ENCODE measurements at regions not wholly inside any gene's neighbourhood (a gene's known extent, or its start where the extent isn't known, plus 50 kb on each side); places are given as distances from the start of the nearest gene placed in this dataset.

DNA sequence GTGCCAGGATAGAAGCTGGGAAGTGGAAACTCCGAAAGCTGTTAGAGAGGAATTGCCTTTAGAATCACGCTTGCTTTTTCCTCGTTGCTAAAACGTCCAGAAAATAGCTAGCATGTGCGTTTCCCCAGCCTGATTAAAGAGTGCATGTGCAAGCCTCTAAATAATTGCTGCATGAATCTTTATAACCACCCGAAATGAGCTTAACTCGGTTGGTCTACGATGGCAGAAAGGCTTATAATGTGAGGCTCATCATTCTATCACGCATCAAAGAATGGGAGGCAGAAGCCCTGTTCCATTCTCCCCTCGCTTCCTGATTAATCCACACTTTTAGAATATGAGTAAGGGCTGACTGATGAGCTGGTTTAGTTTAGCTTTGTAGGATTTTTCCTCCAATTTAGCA is 394.6 kb upstream of the WWC1 start:
- TF ChIP-seq CTCF (conservative IDR thresholded peaks at IDR 0.05): no peak
- H3K27ac ChIP-seq: no peak overlapping the region

- TF ChIP-seq CTCF (conservative IDR thresholded peaks at IDR 0.05): no peak
- no peak overlapping the region for H3K27ac ChIP-seq
These were observed 394.1 kb upstream of the WWC1 start for GRCh38 chr5:167897371-167897770.

DNA sequence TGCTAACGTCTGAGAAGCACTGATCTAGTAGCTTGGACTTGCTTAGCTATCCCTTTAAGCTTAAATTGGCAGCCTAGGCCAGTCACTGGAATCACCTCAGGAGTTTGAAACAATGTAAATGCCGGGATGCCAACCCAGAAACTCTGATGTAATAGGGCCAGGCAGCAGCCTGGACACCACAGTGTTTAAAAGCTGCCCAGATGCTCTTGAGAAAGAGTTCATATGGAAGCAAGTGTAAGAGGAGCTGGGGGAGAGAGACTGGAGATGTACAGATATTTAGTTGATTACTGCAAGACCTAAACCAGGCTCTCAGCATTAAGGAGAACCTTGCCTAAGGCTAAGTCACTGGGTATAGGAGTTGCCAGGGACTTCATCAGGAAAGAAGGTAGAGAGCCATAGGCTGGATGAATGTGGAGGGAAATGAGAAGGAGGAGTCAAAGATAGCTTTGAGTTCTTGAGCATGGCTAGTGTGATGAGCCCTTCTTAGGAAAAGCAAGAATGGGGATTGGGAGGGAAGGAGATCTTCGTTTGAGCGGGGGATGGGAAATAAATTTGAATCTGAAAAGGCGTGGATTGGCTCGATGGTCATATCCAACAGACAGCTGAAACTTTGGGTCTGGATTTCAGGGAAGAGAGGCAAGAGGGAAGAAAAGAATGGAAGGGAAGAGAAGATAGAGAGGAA is 392.9 kb upstream of the WWC1 start:
- no peak for TF ChIP-seq CTCF (conservative IDR thresholded peaks at IDR 0.05)
- H3K27ac ChIP-seq: no peak overlapping the region

DNA sequence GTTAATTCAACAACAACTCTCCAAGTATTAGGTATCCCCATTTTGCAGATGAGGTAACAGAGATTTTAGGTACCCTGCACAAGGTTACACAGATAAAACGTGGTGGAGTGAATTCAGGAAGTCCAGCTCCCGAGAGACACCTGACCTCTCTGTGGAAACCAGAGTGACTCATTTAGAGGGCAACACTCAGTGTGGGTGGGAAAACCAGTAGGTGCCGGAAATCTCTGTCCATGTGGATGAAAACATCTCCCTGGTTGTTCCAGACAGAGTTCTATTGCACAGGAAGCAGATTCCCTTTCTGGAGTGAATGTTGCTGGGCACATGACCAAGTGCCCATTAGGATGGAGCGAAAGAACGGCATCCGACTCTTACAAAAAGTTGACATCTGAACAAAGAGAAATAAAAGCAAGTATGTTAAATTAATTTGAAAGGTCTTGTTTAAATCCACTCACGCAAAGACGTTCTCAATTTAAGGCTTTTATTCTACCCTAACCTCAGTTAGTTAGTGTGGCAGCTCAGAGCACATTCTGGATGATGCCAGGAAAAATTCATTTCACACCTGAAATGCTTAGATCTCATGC is 391.9 kb upstream of the WWC1 start:
- TF ChIP-seq CTCF (conservative IDR thresholded peaks at IDR 0.05): no peak

GRCh38 chr5:167900340-167900935 is 391.0 kb upstream of the WWC1 start:
- H3K27ac ChIP-seq: no peak overlapping the region
- no peak for TF ChIP-seq CTCF (conservative IDR thresholded peaks at IDR 0.05)

More for the DNA sequence above, 391.9 kb upstream of the WWC1 start:
- no peak overlapping the region for H3K27ac ChIP-seq

DNA sequence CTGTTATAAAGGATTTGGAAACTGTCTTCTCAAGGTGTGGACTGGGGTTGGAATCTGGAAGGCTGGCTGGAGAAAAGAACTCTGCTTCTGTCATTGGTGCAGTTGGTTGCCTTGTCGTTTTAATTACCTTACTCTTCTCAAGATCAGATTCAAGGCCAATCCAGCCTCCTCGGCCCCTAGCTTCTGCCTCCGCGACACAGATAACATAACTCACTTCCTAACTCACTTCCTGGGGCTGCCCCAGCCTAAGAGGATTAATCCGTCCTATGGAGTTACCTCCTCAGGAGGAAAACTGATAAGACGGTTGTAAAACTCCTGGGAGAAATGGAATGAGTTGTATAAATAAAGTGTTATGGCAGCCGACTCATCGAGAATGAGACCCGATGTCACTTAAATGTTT is 389.1 kb upstream of the WWC1 start:
- no peak for TF ChIP-seq CTCF (conservative IDR thresholded peaks at IDR 0.05)
- H3K27ac ChIP-seq: no peak overlapping the region

- TF ChIP-seq CTCF (conservative IDR thresholded peaks at IDR 0.05): no peak
- no peak overlapping the region for H3K27ac ChIP-seq
These were observed 388.2 kb upstream of the WWC1 start for GRCh38 chr5:167903243-167903642.
